HEK293 (cell line): ENCODE measurements at regions not wholly inside any gene's neighbourhood (a gene's known extent, or its start where the extent isn't known, plus 50 kb on each side); places are given as distances from the start of the nearest gene placed in this dataset.
"Not testable (repeated sequence)": the region's sequence is repeated elsewhere in the genome, so short reads cannot be mapped to it uniquely, and the experiment has no call there.

Experiments used
- CTCF ChIP-seq: fragments of 450-650 bp; formaldehyde crosslinking; IDR thresholded peaks from 2 replicates; pipeline ENCODE4 v1.5.1; 2016; ENCODE audit warnings: missing biosample characterization, missing genetic modification characterization
- GLI4 ChIP-seq: fragments of 450-650 bp; formaldehyde crosslinking; IDR thresholded peaks from 2 replicates; pipeline ENCODE4 v1.5.1; 2016; ENCODE audit warnings: missing biosample characterization, missing genetic modification characterization
- PRDM1 ChIP-seq: fragments of 450-650 bp; formaldehyde crosslinking; IDR thresholded peaks from 2 replicates; pipeline ENCODE4; 2016; ENCODE audit warnings: missing biosample characterization, missing genetic modification characterization
- ZNF24 ChIP-seq: fragments of 450-650 bp; formaldehyde crosslinking; IDR thresholded peaks from 2 replicates; pipeline ENCODE4 v1.5.1; 2016; ENCODE audit warnings: missing biosample characterization, missing genetic modification characterization

GRCh38 chr9:42502620-42503264 is 319.3 kb downstream of the SPATA31A6 start:
- TF ChIP-seq GLI4, PRDM1, ZNF24, CTCF (tag by site-specific recombination): not testable (repeated sequence)
